GM23338 (cell line): ENCODE measurements at regions not wholly inside any gene's neighbourhood (a gene's known extent, or its start where the extent isn't known, plus 50 kb on each side); places are given as distances from the start of the nearest gene placed in this dataset.

Source experiments
- ATAC-seq: fragments of 200-7000 bp; cut with Tn5 transposase; 3 replicates; pipeline ENCODE4 v1.9.1; 2020
- DNase-seq: peaks from one replicate; pipeline ENCODE4 v3.0.0-alpha.2; 2015; ENCODE audit warnings: low spot score
- H2AFZ ChIP-seq: fragments of 200-600 bp; sonication (generic); 2 replicates; pipeline ENCODE4 v1.8.0; 2016; ENCODE audit warnings: antibody characterized with exemption, mild to moderate bottlenecking, moderate library complexity
- H3F3A ChIP-seq: fragments of 200-600 bp; sonication (generic); replicated peaks from 2 replicates; pipeline ENCODE4 v1.8.0; 2017; ENCODE audit warnings: antibody characterized with exemption, mixed run types, low read depth
- H3K27ac ChIP-seq: fragments of 200-600 bp; sonication (generic); 2 replicates; pipeline ENCODE4 v1.6.1; 2016; ENCODE audit warnings: low read depth
- H3K27me3 ChIP-seq: fragments of 200-600 bp; sonication (generic); 2 replicates; pipeline ENCODE4 v1.8.0; 2016; ENCODE audit warnings: mild to moderate bottlenecking, mixed run types, moderate library complexity; ENCODE audit not compliant: insufficient read depth
- H3K36me3 ChIP-seq: fragments of 200-600 bp; sonication (generic); 2 replicates; pipeline ENCODE4 v1.8.0; 2016; ENCODE audit warnings: mild to moderate bottlenecking; ENCODE audit not compliant: insufficient read depth
- H3K4me1 ChIP-seq: fragments of 200-600 bp; sonication (generic); 2 replicates; pipeline ENCODE4 v1.8.0; 2016; ENCODE audit warnings: mild to moderate bottlenecking, moderate library complexity; ENCODE audit not compliant: insufficient read depth
- H3K4me2 ChIP-seq: fragments of 200-600 bp; sonication (generic); 2 replicates; pipeline ENCODE4 v1.7.1; 2017; ENCODE audit warnings: mixed run types
- H3K4me3 ChIP-seq: fragments of 200-600 bp; sonication (generic); 2 replicates; pipeline ENCODE4 v1.6.1; 2016; ENCODE audit warnings: mixed run types
- H3K79me2 ChIP-seq: fragments of 200-600 bp; sonication (generic); replicated peaks from 2 replicates; pipeline ENCODE4 v1.8.0; 2017; ENCODE audit warnings: mild to moderate bottlenecking; ENCODE audit not compliant: insufficient read depth
- H3K9me2 ChIP-seq: fragments of 200-600 bp; sonication (generic); 2 replicates; pipeline ENCODE4 v1.8.0; 2017; ENCODE audit not compliant: insufficient read depth
- H4K20me1 ChIP-seq: fragments of 200-600 bp; sonication (generic); replicated peaks from 2 replicates; pipeline ENCODE4 v1.8.0; 2017; ENCODE audit warnings: mild to moderate bottlenecking; ENCODE audit not compliant: insufficient read depth
- H3K27ac Mint-ChIP-seq: 2 replicates; pipeline ENCODE4 v1.8.0; 2020; ENCODE audit warnings: inconsistent platforms, mild to moderate bottlenecking, moderate library complexity, mixed read lengths
- H3K27me3 Mint-ChIP-seq: 3 replicates; pipeline ENCODE4 v1.8.0; 2022; ENCODE audit warnings: low read depth, mild to moderate bottlenecking, moderate library complexity, mixed read lengths, inconsistent platforms; ENCODE audit not compliant: insufficient read depth, poor library complexity
- H3K36me3 Mint-ChIP-seq: 3 replicates; pipeline ENCODE4 v1.8.0; 2021; ENCODE audit warnings: low read depth, mild to moderate bottlenecking, inconsistent platforms, moderate library complexity, mixed read lengths
- H3K4me1 Mint-ChIP-seq: 3 replicates; pipeline ENCODE4 v1.8.0; 2020; ENCODE audit warnings: mild to moderate bottlenecking, inconsistent platforms, mixed read lengths
- H3K4me3 Mint-ChIP-seq: 3 replicates; pipeline ENCODE4 v1.8.0; 2021; ENCODE audit warnings: moderate library complexity, mild to moderate bottlenecking, inconsistent platforms, mixed read lengths
- H3K9me3 Mint-ChIP-seq: 3 replicates; pipeline ENCODE4 v1.8.0; 2020; ENCODE audit warnings: moderate library complexity, mild to moderate bottlenecking, inconsistent platforms, mixed read lengths
- CREB1 ChIP-seq: fragments of 250-450 bp; sonication (Bioruptor Pico); IDR thresholded peaks from 2 replicates; pipeline ENCODE4 v1.5.0; 2020; ENCODE audit warnings: low read depth, mild to moderate bottlenecking, moderate library complexity
- EZH2 ChIP-seq: fragments of 200-600 bp; sonication (generic); IDR thresholded peaks from one replicate; pipeline ENCODE4 v1.8.0; 2017; ENCODE audit warnings: antibody characterized with exemption, mild to moderate bottlenecking, low read depth; ENCODE audit not compliant: unreplicated experiment
- JUNB ChIP-seq: IDR thresholded peaks from one replicate; pipeline ENCODE4 v1.6.1; 2016; ENCODE audit warnings: antibody characterized with exemption; ENCODE audit not compliant: unreplicated experiment
- NANOG ChIP-seq: IDR thresholded peaks from 2 replicates; pipeline ENCODE4 v1.6.1; 2016; ENCODE audit warnings: antibody characterized with exemption, borderline replicate concordance
- POLR2AphosphoS5 ChIP-seq: IDR thresholded peaks from 2 replicates; pipeline ENCODE4 v1.6.1; 2016; ENCODE audit warnings: antibody characterized with exemption, low read depth
- REST ChIP-seq: IDR thresholded peaks from one replicate; pipeline ENCODE4 v1.6.1; 2018; ENCODE audit warnings: antibody characterized with exemption; ENCODE audit not compliant: unreplicated experiment
- ZNF114 ChIP-seq: fragments of 250-450 bp; sonication (Bioruptor Pico); IDR thresholded peaks from 2 replicates; pipeline ENCODE4 v1.5.0; 2020; ENCODE audit warnings: mild to moderate bottlenecking, moderate library complexity
- ZNF331 ChIP-seq: fragments of 250-450 bp; sonication (Bioruptor Pico); IDR thresholded peaks from 2 replicates; pipeline ENCODE4 v1.5.0; 2020; ENCODE audit warnings: low read depth, mild to moderate bottlenecking, moderate library complexity
- TF ChIP-seq, protein P1 (sequence below): fragments of 250-450 bp; sonication (Bioruptor Pico); IDR thresholded peaks from 2 replicates; pipeline ENCODE4 v1.5.0; 2020; ENCODE audit warnings: mild to moderate bottlenecking, moderate library complexity
- TF ChIP-seq, protein P2 (sequence below), 2 experiments: fragments of 200-600 bp in 1 of 2; sonication (generic) in 1 of 2; conservative IDR thresholded peaks; 2 replicates each; pipeline versions ENCODE4 v1.5.1 to v1.6.1; 2016 to 2017; ENCODE audit warnings: antibody characterized with exemption in 2 of 2, low read depth in 2 of 2, mild to moderate bottlenecking in 2 of 2, moderate library complexity in 1 of 2

GRCh38 chr2:195338856-195339255 is 318.2 kb upstream of the SLC39A10 start:
- Mint-ChIP-seq H3K9me3 (no peaks in the 10 kb centered on the region), H3K36me3 (no peaks in the 10 kb centered on the region), H3K4me3 (no peak overlapping the region), H3K27me3 (peaks cover 8% of the 10 kb centered on the region), H3K27ac (no peak overlapping the region), H3K4me1 (no peaks in the 10 kb centered on the region; the same call in 2 of the 3 replicates)
- no peak overlapping the region for H2AFZ ChIP-seq
- H4K20me1 ChIP-seq, result no peaks in the 10 kb centered on the region
- no peak for TF ChIP-seq ZNF114
- no peak for TF ChIP-seq CREB1 (CRISPR knock-in tag)
- TF ChIP-seq, protein P1, sequence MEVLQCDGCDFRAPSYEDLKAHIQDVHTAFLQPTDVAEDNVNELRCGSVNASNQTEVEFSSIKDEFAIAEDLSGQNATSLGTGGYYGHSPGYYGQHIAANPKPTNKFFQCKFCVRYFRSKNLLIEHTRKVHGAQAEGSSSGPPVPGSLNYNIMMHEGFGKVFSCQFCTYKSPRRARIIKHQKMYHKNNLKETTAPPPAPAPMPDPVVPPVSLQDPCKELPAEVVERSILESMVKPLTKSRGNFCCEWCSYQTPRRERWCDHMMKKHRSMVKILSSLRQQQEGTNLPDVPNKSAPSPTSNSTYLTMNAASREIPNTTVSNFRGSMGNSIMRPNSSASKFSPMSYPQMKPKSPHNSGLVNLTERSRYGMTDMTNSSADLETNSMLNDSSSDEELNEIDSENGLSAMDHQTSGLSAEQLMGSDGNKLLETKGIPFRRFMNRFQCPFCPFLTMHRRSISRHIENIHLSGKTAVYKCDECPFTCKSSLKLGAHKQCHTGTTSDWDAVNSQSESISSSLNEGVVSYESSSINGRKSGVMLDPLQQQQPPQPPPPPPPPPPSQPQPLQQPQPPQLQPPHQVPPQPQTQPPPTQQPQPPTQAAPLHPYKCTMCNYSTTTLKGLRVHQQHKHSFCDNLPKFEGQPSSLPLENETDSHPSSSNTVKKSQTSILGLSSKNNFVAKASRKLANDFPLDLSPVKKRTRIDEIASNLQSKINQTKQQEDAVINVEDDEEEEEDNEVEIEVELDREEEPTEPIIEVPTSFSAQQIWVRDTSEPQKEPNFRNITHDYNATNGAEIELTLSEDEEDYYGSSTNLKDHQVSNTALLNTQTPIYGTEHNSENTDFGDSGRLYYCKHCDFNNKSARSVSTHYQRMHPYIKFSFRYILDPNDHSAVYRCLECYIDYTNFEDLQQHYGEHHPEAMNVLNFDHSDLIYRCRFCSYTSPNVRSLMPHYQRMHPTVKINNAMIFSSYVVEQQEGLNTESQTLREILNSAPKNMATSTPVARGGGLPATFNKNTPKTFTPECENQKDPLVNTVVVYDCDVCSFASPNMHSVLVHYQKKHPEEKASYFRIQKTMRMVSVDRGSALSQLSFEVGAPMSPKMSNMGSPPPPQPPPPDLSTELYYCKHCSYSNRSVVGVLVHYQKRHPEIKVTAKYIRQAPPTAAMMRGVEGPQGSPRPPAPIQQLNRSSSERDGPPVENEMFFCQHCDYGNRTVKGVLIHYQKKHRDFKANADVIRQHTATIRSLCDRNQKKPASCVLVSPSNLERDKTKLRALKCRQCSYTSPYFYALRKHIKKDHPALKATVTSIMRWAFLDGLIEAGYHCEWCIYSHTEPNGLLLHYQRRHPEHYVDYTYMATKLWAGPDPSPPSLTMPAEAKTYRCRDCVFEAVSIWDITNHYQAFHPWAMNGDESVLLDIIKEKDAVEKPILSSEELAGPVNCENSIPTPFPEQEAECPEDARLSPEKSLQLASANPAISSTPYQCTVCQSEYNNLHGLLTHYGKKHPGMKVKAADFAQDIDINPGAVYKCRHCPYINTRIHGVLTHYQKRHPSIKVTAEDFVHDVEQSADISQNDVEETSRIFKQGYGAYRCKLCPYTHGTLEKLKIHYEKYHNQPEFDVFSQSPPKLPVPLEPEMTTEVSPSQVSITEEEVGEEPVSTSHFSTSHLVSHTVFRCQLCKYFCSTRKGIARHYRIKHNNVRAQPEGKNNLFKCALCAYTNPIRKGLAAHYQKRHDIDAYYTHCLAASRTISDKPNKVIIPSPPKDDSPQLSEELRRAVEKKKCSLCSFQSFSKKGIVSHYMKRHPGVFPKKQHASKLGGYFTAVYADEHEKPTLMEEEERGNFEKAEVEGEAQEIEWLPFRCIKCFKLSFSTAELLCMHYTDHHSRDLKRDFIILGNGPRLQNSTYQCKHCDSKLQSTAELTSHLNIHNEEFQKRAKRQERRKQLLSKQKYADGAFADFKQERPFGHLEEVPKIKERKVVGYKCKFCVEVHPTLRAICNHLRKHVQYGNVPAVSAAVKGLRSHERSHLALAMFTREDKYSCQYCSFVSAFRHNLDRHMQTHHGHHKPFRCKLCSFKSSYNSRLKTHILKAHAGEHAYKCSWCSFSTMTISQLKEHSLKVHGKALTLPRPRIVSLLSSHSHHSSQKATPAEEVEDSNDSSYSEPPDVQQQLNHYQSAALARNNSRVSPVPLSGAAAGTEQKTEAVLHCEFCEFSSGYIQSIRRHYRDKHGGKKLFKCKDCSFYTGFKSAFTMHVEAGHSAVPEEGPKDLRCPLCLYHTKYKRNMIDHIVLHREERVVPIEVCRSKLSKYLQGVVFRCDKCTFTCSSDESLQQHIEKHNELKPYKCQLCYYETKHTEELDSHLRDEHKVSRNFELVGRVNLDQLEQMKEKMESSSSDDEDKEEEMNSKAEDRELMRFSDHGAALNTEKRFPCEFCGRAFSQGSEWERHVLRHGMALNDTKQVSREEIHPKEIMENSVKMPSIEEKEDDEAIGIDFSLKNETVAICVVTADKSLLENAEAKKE (CRISPR knock-in tag), result no peak
- no peak overlapping the region for H3K4me2 ChIP-seq
- H3K27ac ChIP-seq, result no peak overlapping the region
- no peaks in the 10 kb centered on the region for H3F3A ChIP-seq
- H3K4me1 ChIP-seq, result no peaks in the 10 kb centered on the region
- ATAC-seq, result no peak
- no peak for DNase-seq
- no peaks in the 10 kb centered on the region; the same call in 1 of the 2 replicates for H3K9me2 ChIP-seq
- H3K79me2 ChIP-seq, result no peaks in the 10 kb centered on the region
- H3K4me3 ChIP-seq, result no peak overlapping the region
- H3K27me3 ChIP-seq, result no peaks in the 10 kb centered on the region
- no peaks in the 10 kb centered on the region for H3K36me3 ChIP-seq

- no peaks in the 10 kb centered on the region for H3K79me2 ChIP-seq
- ATAC-seq (no peak), DNase-seq (no peak)
- no peak overlapping the region for H3K27ac ChIP-seq
- H4K20me1 ChIP-seq, result no peaks in the 10 kb centered on the region
- no peak overlapping the region for H3K4me3 ChIP-seq
- Mint-ChIP-seq H3K4me1 (no peaks in the 10 kb centered on the region; the same call in 2 of the 3 replicates), H3K9me3 (no peaks in the 10 kb centered on the region), H3K4me3 (no peak overlapping the region), H3K27ac (no peak overlapping the region; the same call in 1 of the 2 replicates), H3K27me3 (peaks cover 8% of the 10 kb centered on the region), H3K36me3 (no peaks in the 10 kb centered on the region)
- H3K27me3 ChIP-seq, result no peaks in the 10 kb centered on the region
- H3K4me2 ChIP-seq, result no peak overlapping the region
- no peak overlapping the region for H2AFZ ChIP-seq
- H3K36me3 ChIP-seq, result no peaks in the 10 kb centered on the region
- no peaks in the 10 kb centered on the region for H3K4me1 ChIP-seq
- no peaks in the 10 kb centered on the region; the same call in 1 of the 2 replicates for H3K9me2 ChIP-seq
- no peaks in the 10 kb centered on the region for H3F3A ChIP-seq
- TF ChIP-seq POLR2AphosphoS5 (no peak), NANOG (no peak), CREB1 (CRISPR knock-in tag) (no peak), JUNB (no peak), REST (no peak), EZH2 (no peak), ZNF331 (no peak), ZNF114 (no peak)
- TF ChIP-seq, protein P2, sequence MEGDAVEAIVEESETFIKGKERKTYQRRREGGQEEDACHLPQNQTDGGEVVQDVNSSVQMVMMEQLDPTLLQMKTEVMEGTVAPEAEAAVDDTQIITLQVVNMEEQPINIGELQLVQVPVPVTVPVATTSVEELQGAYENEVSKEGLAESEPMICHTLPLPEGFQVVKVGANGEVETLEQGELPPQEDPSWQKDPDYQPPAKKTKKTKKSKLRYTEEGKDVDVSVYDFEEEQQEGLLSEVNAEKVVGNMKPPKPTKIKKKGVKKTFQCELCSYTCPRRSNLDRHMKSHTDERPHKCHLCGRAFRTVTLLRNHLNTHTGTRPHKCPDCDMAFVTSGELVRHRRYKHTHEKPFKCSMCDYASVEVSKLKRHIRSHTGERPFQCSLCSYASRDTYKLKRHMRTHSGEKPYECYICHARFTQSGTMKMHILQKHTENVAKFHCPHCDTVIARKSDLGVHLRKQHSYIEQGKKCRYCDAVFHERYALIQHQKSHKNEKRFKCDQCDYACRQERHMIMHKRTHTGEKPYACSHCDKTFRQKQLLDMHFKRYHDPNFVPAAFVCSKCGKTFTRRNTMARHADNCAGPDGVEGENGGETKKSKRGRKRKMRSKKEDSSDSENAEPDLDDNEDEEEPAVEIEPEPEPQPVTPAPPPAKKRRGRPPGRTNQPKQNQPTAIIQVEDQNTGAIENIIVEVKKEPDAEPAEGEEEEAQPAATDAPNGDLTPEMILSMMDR (conservative IDR thresholded peaks at IDR 0.05; ENCODE audit: low read depth in 2 of 2), result no peak
Measured at GRCh38 chr2:195337597-195337996, 319.4 kb upstream of the SLC39A10 start.
